PC-3 (cell line): ENCODE measurements at regions not wholly inside any gene's neighbourhood (a gene's known extent, or its start where the extent isn't known, plus 50 kb on each side); places are given as distances from the start of the nearest gene placed in this dataset.

ENCODE experiments used
- CTCF ChIP-seq: fragments of 300-600 bp; sonication (generic); conservative IDR thresholded peaks from 2 replicates; pipeline ENCODE4 v1.5.1; 2017; ENCODE audit warnings: antibody characterized with exemption, low read depth, mild to moderate bottlenecking, low read length
- EZH2 ChIP-seq: fragments of 300-600 bp; sonication (generic); IDR thresholded peaks from one replicate; pipeline ENCODE4 v1.6.1; 2017; ENCODE audit warnings: antibody characterized with exemption, mild to moderate bottlenecking, low read length; ENCODE audit not compliant: unreplicated experiment
- EZH2phosphoT487 ChIP-seq: fragments of 300-600 bp; sonication (generic); IDR thresholded peaks from 2 replicates; pipeline ENCODE4 v1.6.1; 2018; ENCODE audit warnings: mild to moderate bottlenecking, antibody characterized with exemption, low read length, borderline replicate concordance

- no peak for TF ChIP-seq EZH2phosphoT487
- TF ChIP-seq CTCF: no peak
- no peak for TF ChIP-seq EZH2
Measured at GRCh38 chr1:37315371-37315846, 159.0 kb upstream of the ZC3H12A start.
